ENCODE measurements at regions not wholly inside any gene's neighbourhood (a gene's known extent, or its start where the extent isn't known, plus 50 kb on each side); places are given as distances from the start of the nearest gene placed in this dataset.

DNA sequence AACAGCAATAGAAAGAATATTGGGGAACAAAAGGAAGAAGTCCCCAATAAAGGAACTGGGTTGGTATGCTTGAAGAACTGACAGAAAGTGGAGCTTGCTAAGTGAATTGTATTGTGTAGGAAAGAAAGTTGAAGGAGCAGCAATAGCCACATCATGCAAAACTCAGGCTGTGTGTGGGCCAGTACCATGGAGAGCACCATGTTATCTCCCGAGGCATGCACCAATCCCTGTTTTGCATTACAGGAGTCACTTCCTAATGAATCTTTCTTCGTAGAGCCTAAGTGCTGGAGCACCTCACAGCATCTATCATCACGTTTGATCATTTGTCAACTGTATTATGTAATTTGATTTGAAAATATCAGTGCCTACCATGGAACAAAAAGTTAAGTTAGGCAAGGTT, 137.7 kb upstream of the NMUR2 start:
- no peak for TF ChIP-seq CBX2 (IDR thresholded peaks at IDR 0.05; ENCODE audit: low read depth, low read length)
- TF ChIP-seq CBX2 (CRISPR knock-in tag; IDR thresholded peaks at IDR 0.05; ENCODE audit: low read depth), result no peak
- no peak for TF ChIP-seq ZNF138 (CRISPR knock-in tag; IDR thresholded peaks at IDR 0.05; ENCODE audit: low read depth)
- TF ChIP-seq ZBTB42 (CRISPR knock-in tag; IDR thresholded peaks at IDR 0.05), result no peak
- TF ChIP-seq NR2C2 (CRISPR knock-in tag; IDR thresholded peaks at IDR 0.05; ENCODE audit: borderline replicate concordance), result no peak
- no peak for TF ChIP-seq CHD2 (IDR thresholded peaks at IDR 0.05; ENCODE audit: low read depth, low read length)
- TF ChIP-seq ZNF30 (CRISPR knock-in tag; IDR thresholded peaks at IDR 0.05), result no peak
- no peak for TF ChIP-seq BRCA1 (CRISPR knock-in tag; IDR thresholded peaks at IDR 0.05)
- no peak for TF ChIP-seq DPF2 (CRISPR knock-in tag; IDR thresholded peaks at IDR 0.05; ENCODE audit: borderline replicate concordance, low read depth)
- no peak for TF ChIP-seq TCF7 (IDR thresholded peaks at IDR 0.05; ENCODE audit: low read depth)
- no peak for TF ChIP-seq TAF1 (CRISPR knock-in tag; IDR thresholded peaks at IDR 0.05)
- no peak for TF ChIP-seq RFX3 (CRISPR knock-in tag; IDR thresholded peaks at IDR 0.05)
- TF ChIP-seq MTF2 (CRISPR knock-in tag; IDR thresholded peaks at IDR 0.05; ENCODE audit: borderline replicate concordance), result no peak
- TF ChIP-seq, protein P1, sequence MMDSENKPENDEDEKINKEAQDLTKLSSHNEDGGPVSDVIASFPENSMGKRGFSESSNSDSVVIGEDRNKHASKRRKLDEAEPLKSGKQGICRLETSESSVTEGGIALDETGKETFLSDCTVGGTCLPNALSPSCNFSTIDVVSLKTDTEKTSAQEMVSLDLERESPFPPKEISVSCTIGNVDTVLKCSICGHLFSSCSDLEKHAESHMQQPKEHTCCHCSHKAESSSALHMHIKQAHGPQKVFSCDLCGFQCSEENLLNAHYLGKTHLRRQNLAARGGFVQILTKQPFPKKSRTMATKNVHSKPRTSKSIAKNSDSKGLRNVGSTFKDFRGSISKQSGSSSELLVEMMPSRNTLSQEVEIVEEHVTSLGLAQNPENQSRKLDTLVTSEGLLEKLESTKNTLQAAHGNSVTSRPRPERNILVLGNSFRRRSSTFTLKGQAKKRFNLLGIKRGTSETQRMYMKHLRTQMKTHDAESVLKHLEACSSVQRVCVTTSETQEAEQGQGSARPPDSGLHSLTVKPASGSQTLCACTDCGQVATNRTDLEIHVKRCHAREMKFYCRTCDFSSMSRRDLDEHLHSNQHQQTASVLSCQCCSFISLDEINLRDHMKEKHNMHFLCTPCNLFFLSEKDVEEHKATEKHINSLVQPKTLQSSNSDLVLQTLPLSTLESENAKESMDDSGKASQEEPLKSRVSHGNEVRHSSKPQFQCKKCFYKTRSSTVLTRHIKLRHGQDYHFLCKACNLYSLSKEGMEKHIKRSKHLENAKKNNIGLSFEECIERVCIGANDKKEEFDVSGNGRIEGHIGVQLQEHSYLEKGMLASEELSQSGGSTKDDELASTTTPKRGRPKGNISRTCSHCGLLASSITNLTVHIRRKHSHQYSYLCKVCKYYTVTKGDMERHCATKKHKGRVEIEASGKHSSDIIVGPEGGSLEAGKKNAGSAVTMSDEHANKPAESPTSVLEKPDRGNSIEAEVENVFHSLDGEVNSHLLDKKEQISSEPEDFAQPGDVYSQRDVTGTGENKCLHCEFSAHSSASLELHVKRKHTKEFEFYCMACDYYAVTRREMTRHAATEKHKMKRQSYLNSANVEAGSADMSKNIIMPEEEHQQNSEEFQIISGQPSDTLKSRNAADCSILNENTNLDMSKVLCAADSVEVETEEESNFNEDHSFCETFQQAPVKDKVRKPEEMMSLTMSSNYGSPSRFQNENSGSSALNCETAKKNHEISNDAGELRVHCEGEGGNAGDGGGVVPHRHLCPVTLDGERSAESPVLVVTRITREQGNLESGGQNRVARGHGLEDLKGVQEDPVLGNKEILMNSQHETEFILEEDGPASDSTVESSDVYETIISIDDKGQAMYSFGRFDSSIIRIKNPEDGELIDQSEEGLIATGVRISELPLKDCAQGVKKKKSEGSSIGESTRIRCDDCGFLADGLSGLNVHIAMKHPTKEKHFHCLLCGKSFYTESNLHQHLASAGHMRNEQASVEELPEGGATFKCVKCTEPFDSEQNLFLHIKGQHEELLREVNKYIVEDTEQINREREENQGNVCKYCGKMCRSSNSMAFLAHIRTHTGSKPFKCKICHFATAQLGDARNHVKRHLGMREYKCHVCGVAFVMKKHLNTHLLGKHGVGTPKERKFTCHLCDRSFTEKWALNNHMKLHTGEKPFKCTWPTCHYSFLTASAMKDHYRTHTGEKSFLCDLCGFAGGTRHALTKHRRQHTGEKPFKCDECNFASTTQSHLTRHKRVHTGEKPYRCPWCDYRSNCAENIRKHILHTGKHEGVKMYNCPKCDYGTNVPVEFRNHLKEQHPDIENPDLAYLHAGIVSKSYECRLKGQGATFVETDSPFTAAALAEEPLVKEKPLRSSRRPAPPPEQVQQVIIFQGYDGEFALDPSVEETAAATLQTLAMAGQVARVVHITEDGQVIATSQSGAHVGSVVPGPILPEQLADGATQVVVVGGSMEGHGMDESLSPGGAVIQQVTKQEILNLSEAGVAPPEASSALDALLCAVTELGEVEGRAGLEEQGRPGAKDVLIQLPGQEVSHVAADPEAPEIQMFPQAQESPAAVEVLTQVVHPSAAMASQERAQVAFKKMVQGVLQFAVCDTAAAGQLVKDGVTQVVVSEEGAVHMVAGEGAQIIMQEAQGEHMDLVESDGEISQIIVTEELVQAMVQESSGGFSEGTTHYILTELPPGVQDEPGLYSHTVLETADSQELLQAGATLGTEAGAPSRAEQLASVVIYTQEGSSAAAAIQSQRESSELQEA (CRISPR knock-in tag; IDR thresholded peaks at IDR 0.05; ENCODE audit: not compliant biosample characterization), result no peak
- no peak for TF ChIP-seq ZNF549 (CRISPR knock-in tag; IDR thresholded peaks at IDR 0.05)
